HEK293 (cell line): ENCODE measurements at regions not wholly inside any gene's neighbourhood (a gene's known extent, or its start where the extent isn't known, plus 50 kb on each side); places are given as distances from the start of the nearest gene placed in this dataset.

Experiments
- CTCF ChIA-PET: fragments of 350-600 bp; formaldehyde crosslinking; extraction: SDS; loops from one replicate; lab custom pipeline; 2021; ENCODE audit warnings: antibody characterized with exemption; lab: Yijun Ruan, JAX
- POLR2A ChIA-PET: fragments of 300-600 bp; formaldehyde crosslinking; extraction: SDS; loops from one replicate; lab custom pipeline; 2020; ENCODE audit warnings: antibody characterized with exemption, inconsistent platforms; lab: Yijun Ruan, JAX
- H3K27ac ChIP-seq: fragments of 200-500 bp; sonication (Bioruptor generic); 2 replicates; pipeline ENCODE4 v1.5.1; 2014; ENCODE audit warnings: low read depth, low read length, control low read depth, inconsistent platforms; ENCODE audit errors: extremely low read depth
- H3K36me3 ChIP-seq, 2 experiments: fragments of 200-500 bp in 1 of 2; sonication (Bioruptor generic) in 1 of 2; 1 replicate in 1 of 2; 2 replicates in 1 of 2; pipeline ENCODE4 v1.5.1; 2014 to 2017; ENCODE audit warnings: inconsistent platforms in 2 of 2, low read length in 2 of 2; ENCODE audit not compliant: control insufficient read depth in 2 of 2, insufficient read depth in 1 of 2
- H3K4me1 ChIP-seq: fragments of 200-500 bp; sonication (Bioruptor generic); 2 replicates; pipeline ENCODE4 v1.5.1; 2014; ENCODE audit warnings: mild to moderate bottlenecking, low read length, inconsistent platforms; ENCODE audit not compliant: control insufficient read depth, insufficient read depth
- H3K4me3 ChIP-seq: 2 replicates; pipeline ENCODE4 v1.5.1; 2011; ENCODE audit warnings: low read depth, mild to moderate bottlenecking, control low read depth, low read length, moderate library complexity
- H3K9me3 ChIP-seq: fragments of 200-500 bp; sonication (Bioruptor generic); 2 replicates; pipeline ENCODE4 v1.5.1; 2014; ENCODE audit warnings: low read depth, low read length, inconsistent platforms; ENCODE audit not compliant: control insufficient read depth, insufficient read depth
- ATF2 ChIP-seq: fragments of 450-650 bp; formaldehyde crosslinking; IDR thresholded peaks from 2 replicates; pipeline ENCODE4 v1.5.1; 2016; ENCODE audit warnings: missing biosample characterization, missing genetic modification characterization, low read depth
- GLIS1 ChIP-seq: fragments of 450-650 bp; formaldehyde crosslinking; IDR thresholded peaks from 2 replicates; pipeline ENCODE4 v1.5.1; 2016; ENCODE audit warnings: missing biosample characterization, missing genetic modification characterization
- SP7 ChIP-seq: fragments of 450-650 bp; formaldehyde crosslinking; IDR thresholded peaks from 2 replicates; pipeline ENCODE4 v1.5.1; 2016; ENCODE audit warnings: missing biosample characterization, missing genetic modification characterization
- ZBTB11 ChIP-seq: fragments of 450-650 bp; formaldehyde crosslinking; conservative IDR thresholded peaks from 2 replicates; pipeline ENCODE4 v1.5.1; 2016; ENCODE audit warnings: low read depth, missing biosample characterization, missing genetic modification characterization
- ZBTB21 ChIP-seq: fragments of 450-650 bp; formaldehyde crosslinking; IDR thresholded peaks from 2 replicates; pipeline ENCODE4 v1.5.1; 2017; ENCODE audit warnings: missing biosample characterization, missing genetic modification characterization
- ZBTB6 ChIP-seq: fragments of 450-650 bp; formaldehyde crosslinking; IDR thresholded peaks from 2 replicates; pipeline ENCODE4 v1.5.1; 2017; ENCODE audit warnings: missing biosample characterization, missing genetic modification characterization
- ZFHX2 ChIP-seq: fragments of 450-650 bp; formaldehyde crosslinking; conservative IDR thresholded peaks from 2 replicates; pipeline ENCODE4 v1.5.1; 2016; ENCODE audit warnings: missing biosample characterization, missing genetic modification characterization
- ZNF10 ChIP-seq: fragments of 450-650 bp; formaldehyde crosslinking; IDR thresholded peaks from 2 replicates; pipeline ENCODE4 v1.5.1; 2017; ENCODE audit warnings: missing biosample characterization, missing genetic modification characterization
- ZNF202 ChIP-seq: fragments of 450-650 bp; formaldehyde crosslinking; IDR thresholded peaks from 2 replicates; pipeline ENCODE4 v1.5.1; 2016; ENCODE audit warnings: missing biosample characterization, missing genetic modification characterization, borderline replicate concordance
- ZNF26 ChIP-seq: fragments of 450-650 bp; formaldehyde crosslinking; IDR thresholded peaks from 2 replicates; pipeline ENCODE4 v1.5.1; 2016; ENCODE audit warnings: missing biosample characterization, missing genetic modification characterization
- ZNF311 ChIP-seq: fragments of 450-650 bp; formaldehyde crosslinking; IDR thresholded peaks from 2 replicates; pipeline ENCODE4 v1.5.1; 2017; ENCODE audit warnings: missing biosample characterization, missing genetic modification characterization, borderline replicate concordance
- ZNF354C ChIP-seq: fragments of 450-650 bp; formaldehyde crosslinking; IDR thresholded peaks from 2 replicates; pipeline ENCODE4 v1.5.1; 2016; ENCODE audit warnings: missing biosample characterization, missing genetic modification characterization, low read depth, borderline replicate concordance
- ZNF548 ChIP-seq: fragments of 450-650 bp; formaldehyde crosslinking; IDR thresholded peaks from 2 replicates; pipeline ENCODE4 v1.5.1; 2016; ENCODE audit warnings: missing biosample characterization, missing genetic modification characterization
- ZNF549 ChIP-seq: fragments of 450-650 bp; IDR thresholded peaks from 2 replicates; pipeline ENCODE4 v1.5.1; 2018; ENCODE audit warnings: missing biosample characterization, missing genetic modification characterization, mild to moderate bottlenecking, inconsistent platforms, moderate library complexity
- ZNF623 ChIP-seq: fragments of 450-650 bp; formaldehyde crosslinking; IDR thresholded peaks from 2 replicates; pipeline ENCODE4 v1.5.1; 2016; ENCODE audit warnings: missing biosample characterization, missing genetic modification characterization
- ZNF670 ChIP-seq: fragments of 450-650 bp; formaldehyde crosslinking; IDR thresholded peaks from 2 replicates; pipeline ENCODE4 v1.5.1; 2016; ENCODE audit warnings: missing biosample characterization, missing genetic modification characterization, low read depth
- ZNF776 ChIP-seq: fragments of 450-650 bp; formaldehyde crosslinking; IDR thresholded peaks from 2 replicates; pipeline ENCODE4 v1.5.0; 2017; ENCODE audit warnings: missing biosample characterization, missing genetic modification characterization, borderline replicate concordance
- ZSCAN23 ChIP-seq: fragments of 450-650 bp; formaldehyde crosslinking; IDR thresholded peaks from 2 replicates; pipeline ENCODE4 v1.5.1; 2016; ENCODE audit warnings: missing biosample characterization, missing genetic modification characterization
- TF ChIP-seq, protein P1 (sequence below): fragments of 450-650 bp; formaldehyde crosslinking; IDR thresholded peaks from 2 replicates; pipeline ENCODE4 v1.5.1; 2016; ENCODE audit warnings: missing biosample characterization, missing genetic modification characterization
- TF ChIP-seq, protein P2 (sequence below): fragments of 450-650 bp; formaldehyde crosslinking; IDR thresholded peaks from 2 replicates; pipeline ENCODE4 v1.5.1; 2016; ENCODE audit warnings: missing biosample characterization, missing genetic modification characterization
- TF ChIP-seq, protein P3 (sequence below): fragments of 450-650 bp; formaldehyde crosslinking; IDR thresholded peaks from 2 replicates; pipeline ENCODE4 v1.5.1; 2016; ENCODE audit warnings: missing biosample characterization, missing genetic modification characterization

DNA sequence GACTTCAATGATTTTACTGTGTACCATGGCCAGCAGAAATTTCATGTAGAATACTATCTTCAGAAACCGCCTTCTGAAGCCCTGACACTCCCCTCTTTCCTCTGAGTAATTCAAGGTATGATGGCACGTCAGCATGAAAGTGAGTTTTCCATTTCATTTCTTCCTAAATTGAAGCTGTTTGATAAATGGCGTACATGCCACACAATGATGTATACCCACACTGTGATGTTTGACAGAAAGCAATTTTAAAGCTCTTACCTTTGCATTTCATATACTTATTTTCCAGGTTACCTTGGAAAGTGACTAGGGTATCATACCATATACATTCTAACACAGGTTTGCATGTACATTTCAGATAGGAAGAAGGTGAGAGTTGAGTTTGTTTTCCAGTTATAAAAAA, 147.9 kb upstream of the LRRC3B start:
- ChIA-PET CTCF (no interaction called here), POLR2A (no interaction called here)
- Histone ChIP-seq H3K27ac (no peak overlapping the region), H3K4me3 (no peak overlapping the region), H3K9me3 (no peaks in the 10 kb centered on the region), H3K4me1 (no peaks in the 10 kb centered on the region), H3K36me3 (no peaks in the 10 kb centered on the region)
- no peak for TF ChIP-seq ZNF354C (tag by site-specific recombination)
- no peak for TF ChIP-seq ZSCAN23 (tag by site-specific recombination)
- no peak for TF ChIP-seq ZBTB6 (tag by site-specific recombination)
- no peak for TF ChIP-seq ATF2
- TF ChIP-seq GLIS1 (tag by site-specific recombination), result no peak
- no peak for TF ChIP-seq ZNF311
- TF ChIP-seq ZNF670 (tag by site-specific recombination), result no peak
- TF ChIP-seq ZBTB11, result no peak
- no peak for TF ChIP-seq ZFHX2
- TF ChIP-seq ZNF26 (tag by site-specific recombination), result no peak
- no peak for TF ChIP-seq ZNF549 (tag by site-specific recombination)
- TF ChIP-seq ZNF623 (tag by site-specific recombination), result no peak
- TF ChIP-seq ZNF202 (tag by site-specific recombination), result no peak
- TF ChIP-seq, protein P1, sequence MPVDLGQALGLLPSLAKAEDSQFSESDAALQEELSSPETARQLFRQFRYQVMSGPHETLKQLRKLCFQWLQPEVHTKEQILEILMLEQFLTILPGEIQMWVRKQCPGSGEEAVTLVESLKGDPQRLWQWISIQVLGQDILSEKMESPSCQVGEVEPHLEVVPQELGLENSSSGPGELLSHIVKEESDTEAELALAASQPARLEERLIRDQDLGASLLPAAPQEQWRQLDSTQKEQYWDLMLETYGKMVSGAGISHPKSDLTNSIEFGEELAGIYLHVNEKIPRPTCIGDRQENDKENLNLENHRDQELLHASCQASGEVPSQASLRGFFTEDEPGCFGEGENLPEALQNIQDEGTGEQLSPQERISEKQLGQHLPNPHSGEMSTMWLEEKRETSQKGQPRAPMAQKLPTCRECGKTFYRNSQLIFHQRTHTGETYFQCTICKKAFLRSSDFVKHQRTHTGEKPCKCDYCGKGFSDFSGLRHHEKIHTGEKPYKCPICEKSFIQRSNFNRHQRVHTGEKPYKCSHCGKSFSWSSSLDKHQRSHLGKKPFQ, result no peak
- TF ChIP-seq ZNF548 (tag by site-specific recombination), result no peak

- Histone ChIP-seq H3K9me3 (no peaks in the 10 kb centered on the region), H3K27ac (no peak overlapping the region), H3K4me1 (no peaks in the 10 kb centered on the region), H3K4me3 (no peak overlapping the region), H3K36me3 (no peaks in the 10 kb centered on the region)
- ChIA-PET POLR2A (no interaction called here), CTCF (no interaction called here)
- TF ChIP-seq, protein P2, sequence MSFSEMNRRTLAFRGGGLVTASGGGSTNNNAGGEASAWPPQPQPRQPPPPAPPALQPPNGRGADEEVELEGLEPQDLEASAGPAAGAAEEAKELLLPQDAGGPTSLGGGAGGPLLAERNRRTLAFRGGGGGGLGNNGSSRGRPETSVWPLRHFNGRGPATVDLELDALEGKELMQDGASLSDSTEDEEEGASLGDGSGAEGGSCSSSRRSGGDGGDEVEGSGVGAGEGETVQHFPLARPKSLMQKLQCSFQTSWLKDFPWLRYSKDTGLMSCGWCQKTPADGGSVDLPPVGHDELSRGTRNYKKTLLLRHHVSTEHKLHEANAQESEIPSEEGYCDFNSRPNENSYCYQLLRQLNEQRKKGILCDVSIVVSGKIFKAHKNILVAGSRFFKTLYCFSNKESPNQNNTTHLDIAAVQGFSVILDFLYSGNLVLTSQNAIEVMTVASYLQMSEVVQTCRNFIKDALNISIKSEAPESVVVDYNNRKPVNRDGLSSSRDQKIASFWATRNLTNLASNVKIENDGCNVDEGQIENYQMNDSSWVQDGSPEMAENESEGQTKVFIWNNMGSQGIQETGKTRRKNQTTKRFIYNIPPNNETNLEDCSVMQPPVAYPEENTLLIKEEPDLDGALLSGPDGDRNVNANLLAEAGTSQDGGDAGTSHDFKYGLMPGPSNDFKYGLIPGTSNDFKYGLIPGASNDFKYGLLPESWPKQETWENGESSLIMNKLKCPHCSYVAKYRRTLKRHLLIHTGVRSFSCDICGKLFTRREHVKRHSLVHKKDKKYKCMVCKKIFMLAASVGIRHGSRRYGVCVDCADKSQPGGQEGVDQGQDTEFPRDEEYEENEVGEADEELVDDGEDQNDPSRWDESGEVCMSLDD (tag by site-specific recombination), result no peak
- no peak for TF ChIP-seq ZBTB21 (tag by site-specific recombination)
- no peak for TF ChIP-seq ZNF10 (tag by site-specific recombination)
- TF ChIP-seq, protein P3, sequence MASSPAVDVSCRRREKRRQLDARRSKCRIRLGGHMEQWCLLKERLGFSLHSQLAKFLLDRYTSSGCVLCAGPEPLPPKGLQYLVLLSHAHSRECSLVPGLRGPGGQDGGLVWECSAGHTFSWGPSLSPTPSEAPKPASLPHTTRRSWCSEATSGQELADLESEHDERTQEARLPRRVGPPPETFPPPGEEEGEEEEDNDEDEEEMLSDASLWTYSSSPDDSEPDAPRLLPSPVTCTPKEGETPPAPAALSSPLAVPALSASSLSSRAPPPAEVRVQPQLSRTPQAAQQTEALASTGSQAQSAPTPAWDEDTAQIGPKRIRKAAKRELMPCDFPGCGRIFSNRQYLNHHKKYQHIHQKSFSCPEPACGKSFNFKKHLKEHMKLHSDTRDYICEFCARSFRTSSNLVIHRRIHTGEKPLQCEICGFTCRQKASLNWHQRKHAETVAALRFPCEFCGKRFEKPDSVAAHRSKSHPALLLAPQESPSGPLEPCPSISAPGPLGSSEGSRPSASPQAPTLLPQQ, result no peak
- no peak for TF ChIP-seq ZNF776 (tag by site-specific recombination)
- TF ChIP-seq SP7 (tag by site-specific recombination), result no peak
Measured at GRCh38 chr3:26480377-26480776, 142.2 kb upstream of the LRRC3B start.
